Mammary epithelial cell (primary cell): ENCODE measurements at regions not wholly inside any gene's neighbourhood (a gene's known extent, or its start where the extent isn't known, plus 50 kb on each side); places are given as distances from the start of the nearest gene placed in this dataset.

Source experiments
- EZH2 ChIP-seq: IDR thresholded peaks from 2 replicates; pipeline ENCODE4 v1.6.1; 2012; ENCODE audit warnings: low read length, inconsistent platforms, borderline replicate concordance
- TF ChIP-seq, protein P1 (sequence below), 2 donors: IDR thresholded peaks in 1 of 2; conservative IDR thresholded peaks in 1 of 2; 2 replicates each; pipeline ENCODE4 v1.5.1; 2011 to 2012; ENCODE audit warnings: inconsistent platforms in 2 of 2, low read length in 2 of 2, mild to moderate bottlenecking in 2 of 2, control low read depth in 1 of 2, low read depth in 1 of 2; ENCODE audit not compliant: insufficient read depth in 1 of 2; ENCODE audit errors: extremely low read depth in 1 of 2

GRCh38 chr12:33817713-33818112, 204.6 kb upstream of the ALG10 start:
- TF ChIP-seq, protein P1, sequence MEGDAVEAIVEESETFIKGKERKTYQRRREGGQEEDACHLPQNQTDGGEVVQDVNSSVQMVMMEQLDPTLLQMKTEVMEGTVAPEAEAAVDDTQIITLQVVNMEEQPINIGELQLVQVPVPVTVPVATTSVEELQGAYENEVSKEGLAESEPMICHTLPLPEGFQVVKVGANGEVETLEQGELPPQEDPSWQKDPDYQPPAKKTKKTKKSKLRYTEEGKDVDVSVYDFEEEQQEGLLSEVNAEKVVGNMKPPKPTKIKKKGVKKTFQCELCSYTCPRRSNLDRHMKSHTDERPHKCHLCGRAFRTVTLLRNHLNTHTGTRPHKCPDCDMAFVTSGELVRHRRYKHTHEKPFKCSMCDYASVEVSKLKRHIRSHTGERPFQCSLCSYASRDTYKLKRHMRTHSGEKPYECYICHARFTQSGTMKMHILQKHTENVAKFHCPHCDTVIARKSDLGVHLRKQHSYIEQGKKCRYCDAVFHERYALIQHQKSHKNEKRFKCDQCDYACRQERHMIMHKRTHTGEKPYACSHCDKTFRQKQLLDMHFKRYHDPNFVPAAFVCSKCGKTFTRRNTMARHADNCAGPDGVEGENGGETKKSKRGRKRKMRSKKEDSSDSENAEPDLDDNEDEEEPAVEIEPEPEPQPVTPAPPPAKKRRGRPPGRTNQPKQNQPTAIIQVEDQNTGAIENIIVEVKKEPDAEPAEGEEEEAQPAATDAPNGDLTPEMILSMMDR (conservative IDR thresholded peaks at IDR 0.05 in 1 of 2, IDR thresholded peaks at IDR 0.05 in 1 of 2; ENCODE audit: extremely low read depth in 1 of 2, insufficient read depth in 1 of 2, low read depth in 1 of 2, low read length in 2 of 2), result no peak
- no peak for TF ChIP-seq EZH2
